NB4 (cell line): ENCODE measurements at regions not wholly inside any gene's neighbourhood (a gene's known extent, or its start where the extent isn't known, plus 50 kb on each side); places are given as distances from the start of the nearest gene placed in this dataset.

Experiments used
- MYC ChIP-seq: IDR thresholded peaks from 2 replicates; pipeline ENCODE4 v1.6.1; 2011; ENCODE audit warnings: low read depth, low read length
- TF ChIP-seq, protein P1 (sequence below): IDR thresholded peaks from 2 replicates; pipeline ENCODE4 v1.6.1; 2011; ENCODE audit warnings: low read depth, low read length

DNA sequence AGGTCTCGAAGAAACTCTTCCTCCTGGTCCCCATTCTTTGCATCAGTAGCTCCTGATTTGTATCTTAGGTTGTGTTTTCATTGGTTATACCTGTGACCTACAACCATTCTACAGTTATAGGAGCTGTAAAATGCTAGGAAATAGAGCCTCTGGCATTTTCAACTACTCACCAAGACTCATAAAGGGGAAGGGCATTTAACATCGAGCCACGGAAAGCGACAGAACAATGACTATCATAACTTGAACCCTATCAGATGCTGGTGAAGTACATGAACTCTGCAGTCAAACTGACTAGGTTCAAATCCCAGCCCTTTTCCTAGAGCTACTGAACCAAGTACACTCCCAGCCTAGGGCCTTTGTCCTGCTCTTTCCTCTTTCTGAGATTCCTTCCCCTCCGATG lies 588.0 kb downstream of the SOX6 start:
- TF ChIP-seq, protein P1, sequence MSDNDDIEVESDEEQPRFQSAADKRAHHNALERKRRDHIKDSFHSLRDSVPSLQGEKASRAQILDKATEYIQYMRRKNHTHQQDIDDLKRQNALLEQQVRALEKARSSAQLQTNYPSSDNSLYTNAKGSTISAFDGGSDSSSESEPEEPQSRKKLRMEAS: no peak
- TF ChIP-seq MYC: no peak
